NB4 (cell line): ENCODE measurements at regions not wholly inside any gene's neighbourhood (a gene's known extent, or its start where the extent isn't known, plus 50 kb on each side); places are given as distances from the start of the nearest gene placed in this dataset.

Experiments used
- CTCF ChIP-seq: IDR thresholded peaks from one replicate; pipeline ENCODE4 v1.5.1; 2012; ENCODE audit warnings: low read depth, low read length
- MAX ChIP-seq: IDR thresholded peaks from 2 replicates; pipeline ENCODE4 v1.6.1; 2011; ENCODE audit warnings: low read depth, low read length
- POLR2A ChIP-seq: IDR thresholded peaks from 2 replicates; pipeline ENCODE4 v1.6.1; 2011; ENCODE audit warnings: mild to moderate bottlenecking; ENCODE audit not compliant: insufficient read length; ENCODE audit errors: extremely low read depth

- TF ChIP-seq CTCF (no peak), POLR2A (no peak), MAX (no peak)
Measured at GRCh38 chr6:133051240-133051639, 189.9 kb upstream of the EYA4 start.
